DOHH2 (cell line): ENCODE measurements at regions not wholly inside any gene's neighbourhood (a gene's known extent, or its start where the extent isn't known, plus 50 kb on each side); places are given as distances from the start of the nearest gene placed in this dataset.
"Not testable (repeated sequence)": the region's sequence is repeated elsewhere in the genome, so short reads cannot be mapped to it uniquely, and the experiment has no call there.

Experiments
- EZH2phosphoT487 ChIP-seq: fragments of 200-600 bp; sonication (generic); IDR thresholded peaks from 2 replicates; pipeline ENCODE4 v1.6.1; 2017; ENCODE audit warnings: borderline replicate concordance, mild to moderate bottlenecking, antibody characterized with exemption, low read length, moderate library complexity, mixed read lengths
- TF ChIP-seq, protein P1 (sequence below): fragments of 200-600 bp; sonication (generic); IDR thresholded peaks from one replicate; pipeline ENCODE4 v1.5.1; 2014; ENCODE audit warnings: antibody characterized with exemption, mild to moderate bottlenecking, low read depth, low read length; ENCODE audit not compliant: poor library complexity, severe bottlenecking

DNA sequence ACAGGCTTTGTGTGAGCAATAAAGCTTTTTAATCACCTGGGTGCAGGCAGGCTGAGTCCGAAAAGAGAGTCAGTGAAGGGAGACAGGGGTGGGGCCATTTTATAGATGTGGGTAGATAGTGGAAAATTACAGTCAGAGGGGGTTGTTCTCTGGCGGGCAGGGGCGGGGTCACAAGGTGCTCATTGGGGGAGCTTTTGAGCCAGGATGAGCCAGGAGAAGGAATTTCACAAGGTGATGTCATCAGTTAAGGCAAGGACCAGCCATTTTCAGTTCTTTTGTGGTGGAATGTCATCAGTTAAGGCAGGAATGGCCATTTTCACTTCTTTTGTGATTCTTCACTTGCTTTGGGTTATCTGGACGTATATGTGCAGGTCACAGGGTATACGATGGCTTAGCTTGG lies 571.3 kb upstream of the PCDH7 start:
- TF ChIP-seq, protein P1, sequence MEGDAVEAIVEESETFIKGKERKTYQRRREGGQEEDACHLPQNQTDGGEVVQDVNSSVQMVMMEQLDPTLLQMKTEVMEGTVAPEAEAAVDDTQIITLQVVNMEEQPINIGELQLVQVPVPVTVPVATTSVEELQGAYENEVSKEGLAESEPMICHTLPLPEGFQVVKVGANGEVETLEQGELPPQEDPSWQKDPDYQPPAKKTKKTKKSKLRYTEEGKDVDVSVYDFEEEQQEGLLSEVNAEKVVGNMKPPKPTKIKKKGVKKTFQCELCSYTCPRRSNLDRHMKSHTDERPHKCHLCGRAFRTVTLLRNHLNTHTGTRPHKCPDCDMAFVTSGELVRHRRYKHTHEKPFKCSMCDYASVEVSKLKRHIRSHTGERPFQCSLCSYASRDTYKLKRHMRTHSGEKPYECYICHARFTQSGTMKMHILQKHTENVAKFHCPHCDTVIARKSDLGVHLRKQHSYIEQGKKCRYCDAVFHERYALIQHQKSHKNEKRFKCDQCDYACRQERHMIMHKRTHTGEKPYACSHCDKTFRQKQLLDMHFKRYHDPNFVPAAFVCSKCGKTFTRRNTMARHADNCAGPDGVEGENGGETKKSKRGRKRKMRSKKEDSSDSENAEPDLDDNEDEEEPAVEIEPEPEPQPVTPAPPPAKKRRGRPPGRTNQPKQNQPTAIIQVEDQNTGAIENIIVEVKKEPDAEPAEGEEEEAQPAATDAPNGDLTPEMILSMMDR = not testable (repeated sequence)
- TF ChIP-seq EZH2phosphoT487 = not testable (repeated sequence)
